SK-N-SH (cell line): ENCODE measurements at regions not wholly inside any gene's neighbourhood (a gene's known extent, or its start where the extent isn't known, plus 50 kb on each side); places are given as distances from the start of the nearest gene placed in this dataset.

Experiments used
- CTCF ChIA-PET: fragments of 300-600, 350-600 bp; formaldehyde crosslinking; extraction: SDS; loops from one replicate; lab custom pipeline; 2021; lab: Yijun Ruan, JAX
- POLR2A ChIA-PET: fragments of 350-600 bp; sonication (Branson Sonifier 250); formaldehyde crosslinking; extraction: SDS; loops from one replicate; lab custom pipeline; 2020; ENCODE audit warnings: antibody characterized with exemption, inconsistent platforms; lab: Yijun Ruan, JAX
- DNase-seq: peaks from one replicate; pipeline ENCODE4 v3.0.0; 2012
- H2AFZ ChIP-seq: fragments of 200-600 bp; sonication (generic); 2 replicates; pipeline ENCODE4 v1.8.1; 2016; ENCODE audit warnings: antibody characterized with exemption, mild to moderate bottlenecking, low read depth
- H3F3A ChIP-seq: fragments of 200-600 bp; sonication (generic); replicated peaks from 2 replicates; pipeline ENCODE3; 2016; ENCODE audit warnings: antibody characterized with exemption, mild to moderate bottlenecking; ENCODE audit not compliant: insufficient read depth
- H3K27ac ChIP-seq, 2 experiments: fragments of 200-500 bp in 1 of 2; fragments of 200-600 bp in 1 of 2; sonication (Bioruptor generic) in 1 of 2; sonication (generic), shearing (Covaris generic) in 1 of 2; 2 replicates each; pipeline versions ENCODE4 v1.5.1 to v1.6.1; 2014 to 2016; ENCODE audit warnings: low read depth in 2 of 2, inconsistent platforms in 1 of 2, low read length in 1 of 2, mild to moderate bottlenecking in 1 of 2, mixed read lengths in 1 of 2
- H3K27me3 ChIP-seq: fragments of 200-600 bp; sonication (generic), shearing (Covaris generic); 2 replicates; pipeline ENCODE4 v1.6.1; 2016; ENCODE audit warnings: mixed run types; ENCODE audit not compliant: insufficient read depth
- H3K36me3 ChIP-seq, 2 experiments: fragments of 200-500 bp in 1 of 2; fragments of 200-600 bp in 1 of 2; sonication (Bioruptor generic) in 1 of 2; sonication (generic) in 1 of 2; replicated peaks in 1 of 2; 2 replicates each; pipeline versions ENCODE3 to v1.5.1; 2014 to 2016; ENCODE audit warnings: low read length in 1 of 2, mild to moderate bottlenecking in 1 of 2; ENCODE audit not compliant: insufficient read depth in 2 of 2, control insufficient read depth in 1 of 2
- H3K4me1 ChIP-seq, 2 experiments: fragments of 200-500 bp in 1 of 2; fragments of 200-600 bp in 1 of 2; sonication (Bioruptor generic) in 1 of 2; sonication (generic), shearing (Covaris generic) in 1 of 2; 2 replicates each; pipeline versions ENCODE4 v1.5.1 to v1.6.1; 2014 to 2016; ENCODE audit warnings: low read depth in 1 of 2, low read length in 1 of 2, mixed run types in 1 of 2; ENCODE audit not compliant: insufficient read depth in 2 of 2, control insufficient read depth in 1 of 2
- H3K4me2 ChIP-seq: fragments of 200-600 bp; sonication (generic), shearing (Covaris generic); 2 replicates; pipeline ENCODE4 v1.6.1; 2017; ENCODE audit warnings: mixed run types
- H3K4me3 ChIP-seq, 2 experiments: fragments of 200-500 bp in 1 of 2; fragments of 200-600 bp in 1 of 2; sonication (Bioruptor generic) in 1 of 2; sonication (generic), shearing (Covaris generic) in 1 of 2; 2 replicates each; pipeline versions ENCODE4 v1.5.1 to v1.8.1; 2014 to 2016; ENCODE audit warnings: low read depth in 2 of 2, inconsistent platforms in 1 of 2, low read length in 1 of 2, mild to moderate bottlenecking in 1 of 2, mixed read lengths in 1 of 2, moderate library complexity in 1 of 2
- H3K79me2 ChIP-seq: fragments of 200-600 bp; sonication (generic); 2 replicates; pipeline ENCODE4 v1.8.1; 2017; ENCODE audit warnings: mild to moderate bottlenecking; ENCODE audit not compliant: insufficient read depth
- H3K9ac ChIP-seq: fragments of 200-600 bp; sonication (generic); 2 replicates; pipeline ENCODE4 v1.6.1; 2017; ENCODE audit warnings: mixed run types
- H3K9me2 ChIP-seq: fragments of 200-600 bp; sonication (generic); 2 replicates; pipeline ENCODE4 v1.6.1; 2017; ENCODE audit warnings: mixed run types
- H3K9me3 ChIP-seq: fragments of 200-600 bp; sonication (generic); 2 replicates; pipeline ENCODE4 v1.6.1; 2017; ENCODE audit warnings: mixed run types, mild to moderate bottlenecking, moderate library complexity
- H4K20me1 ChIP-seq: fragments of 200-600 bp; sonication (generic); 2 replicates; pipeline ENCODE4 v1.6.1; 2017; ENCODE audit warnings: mild to moderate bottlenecking, mixed run types; ENCODE audit not compliant: insufficient read depth
- ELF1 ChIP-seq: IDR thresholded peaks from 2 replicates; pipeline ENCODE4 v1.4.0; 2012
- EP300 ChIP-seq, 2 experiments: IDR thresholded peaks; 2 replicates each; pipeline versions ENCODE4 v1.4.0 to v1.6.1; 2012; ENCODE audit warnings: borderline replicate concordance in 1 of 2, low read depth in 1 of 2, low read length in 1 of 2
- EZH2phosphoT487 ChIP-seq: fragments of 200-600 bp; sonication (generic); IDR thresholded peaks from 2 replicates; pipeline ENCODE4 v1.6.1; 2017; ENCODE audit warnings: low read depth, mixed run types, mild to moderate bottlenecking, antibody characterized with exemption, moderate library complexity, borderline replicate concordance
- FOSL2 ChIP-seq: IDR thresholded peaks from 2 replicates; pipeline ENCODE4 v1.4.0; 2012; ENCODE audit warnings: low read depth, mild to moderate bottlenecking, moderate library complexity, borderline replicate concordance
- FOXM1 ChIP-seq: IDR thresholded peaks from 2 replicates; pipeline ENCODE4 v1.4.0; 2012; ENCODE audit warnings: low read depth, mild to moderate bottlenecking
- GABPA ChIP-seq: IDR thresholded peaks from 2 replicates; pipeline ENCODE4 v1.4.0; 2012; ENCODE audit warnings: low read depth, mild to moderate bottlenecking
- JUND ChIP-seq: IDR thresholded peaks from 2 replicates; pipeline ENCODE4 v1.4.0; 2012
- MAX ChIP-seq: IDR thresholded peaks from 2 replicates; pipeline ENCODE4 v1.4.0; 2012; ENCODE audit warnings: low read depth
- MXI1 ChIP-seq: IDR thresholded peaks from 2 replicates; pipeline ENCODE4 v1.6.1; 2012; ENCODE audit warnings: mild to moderate bottlenecking, low read depth, low read length, improper control_type of control experiment
- NFIC ChIP-seq: IDR thresholded peaks from 2 replicates; pipeline ENCODE4 v1.4.0; 2012; ENCODE audit warnings: borderline replicate concordance
- POLR2AphosphoS5 ChIP-seq: IDR thresholded peaks from 2 replicates; pipeline ENCODE4 v1.6.1; 2012; ENCODE audit warnings: low read depth, low read length
- RCOR1 ChIP-seq: fragments of 150-350 bp; IDR thresholded peaks from 2 replicates; pipeline ENCODE4 v1.6.1; 2017; ENCODE audit warnings: antibody characterized with exemption, low read length
- RFX5 ChIP-seq: IDR thresholded peaks from 2 replicates; pipeline ENCODE4 v1.6.1; 2012; ENCODE audit warnings: mild to moderate bottlenecking, improper control_type of control experiment, low read length
- RXRA ChIP-seq: IDR thresholded peaks from 2 replicates; pipeline ENCODE4 v1.4.0; 2012; ENCODE audit warnings: low read depth, mild to moderate bottlenecking, borderline replicate concordance
- SMC3 ChIP-seq: IDR thresholded peaks from 2 replicates; pipeline ENCODE4 v1.6.1; 2012; ENCODE audit warnings: low read depth, low read length, improper control_type of control experiment
- TAF1 ChIP-seq: IDR thresholded peaks from 2 replicates; pipeline ENCODE4 v1.6.1; 2012; ENCODE audit warnings: low read depth, mild to moderate bottlenecking, low read length, moderate library complexity, borderline replicate concordance
- TEAD4 ChIP-seq: IDR thresholded peaks from 2 replicates; pipeline ENCODE4 v1.4.0; 2012; ENCODE audit warnings: mild to moderate bottlenecking, borderline replicate concordance; ENCODE audit not compliant: insufficient read depth
- YY1 ChIP-seq: IDR thresholded peaks from 2 replicates; pipeline ENCODE4 v1.4.0; 2012; ENCODE audit warnings: low read depth, mild to moderate bottlenecking
- WGBS: methylation state at CpG from one replicate; pipeline ENCODE4 v1.1.6; 2017; ENCODE audit warnings: low lambda C conversion rate; 5-methylcytosine and 5-hydroxymethylcytosine counted together
- TF ChIP-seq, protein P1 (sequence below): IDR thresholded peaks from 2 replicates; pipeline ENCODE4 v1.4.0; 2012; ENCODE audit warnings: low read depth, borderline replicate concordance
- TF ChIP-seq, protein P2 (sequence below): fragments of 150-350 bp; IDR thresholded peaks from 2 replicates; pipeline ENCODE4 v1.6.1; 2016; ENCODE audit warnings: mild to moderate bottlenecking, low read depth, low read length

DNA sequence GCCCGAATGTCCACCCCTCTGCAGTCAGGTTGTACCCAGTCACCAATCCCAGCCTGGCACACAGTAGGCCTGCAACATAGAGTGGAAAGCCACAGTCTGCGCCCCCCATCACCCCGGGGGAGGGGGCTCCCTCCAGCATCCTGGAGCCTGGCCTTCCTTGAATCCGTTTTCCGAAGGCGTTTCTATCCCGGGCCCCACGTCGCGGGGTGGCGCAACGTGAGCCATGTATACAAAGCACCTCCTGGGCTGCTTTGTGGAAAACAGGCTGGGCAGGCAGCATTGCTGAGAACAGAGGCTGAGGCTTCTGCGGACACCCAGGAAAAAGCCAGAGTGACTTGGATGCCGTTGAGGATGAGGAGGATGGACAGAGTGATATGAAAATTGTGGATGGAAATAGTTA lies 103.3 kb upstream of the USP29 start:
- no peak for TF ChIP-seq JUND
- no peak for TF ChIP-seq NFIC
- no peak for TF ChIP-seq RCOR1
- TF ChIP-seq, protein P1, sequence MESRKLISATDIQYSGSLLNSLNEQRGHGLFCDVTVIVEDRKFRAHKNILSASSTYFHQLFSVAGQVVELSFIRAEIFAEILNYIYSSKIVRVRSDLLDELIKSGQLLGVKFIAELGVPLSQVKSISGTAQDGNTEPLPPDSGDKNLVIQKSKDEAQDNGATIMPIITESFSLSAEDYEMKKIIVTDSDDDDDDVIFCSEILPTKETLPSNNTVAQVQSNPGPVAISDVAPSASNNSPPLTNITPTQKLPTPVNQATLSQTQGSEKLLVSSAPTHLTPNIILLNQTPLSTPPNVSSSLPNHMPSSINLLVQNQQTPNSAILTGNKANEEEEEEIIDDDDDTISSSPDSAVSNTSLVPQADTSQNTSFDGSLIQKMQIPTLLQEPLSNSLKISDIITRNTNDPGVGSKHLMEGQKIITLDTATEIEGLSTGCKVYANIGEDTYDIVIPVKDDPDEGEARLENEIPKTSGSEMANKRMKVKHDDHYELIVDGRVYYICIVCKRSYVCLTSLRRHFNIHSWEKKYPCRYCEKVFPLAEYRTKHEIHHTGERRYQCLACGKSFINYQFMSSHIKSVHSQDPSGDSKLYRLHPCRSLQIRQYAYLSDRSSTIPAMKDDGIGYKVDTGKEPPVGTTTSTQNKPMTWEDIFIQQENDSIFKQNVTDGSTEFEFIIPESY: no peak
- TF ChIP-seq RFX5: no peak
- TF ChIP-seq ELF1: no peak
- TF ChIP-seq YY1: no peak
- no peak for TF ChIP-seq TAF1
- no peak for TF ChIP-seq FOXM1
- no peak for TF ChIP-seq RXRA
- no peak for TF ChIP-seq FOSL2
- TF ChIP-seq TEAD4: no peak
- TF ChIP-seq, protein P2, sequence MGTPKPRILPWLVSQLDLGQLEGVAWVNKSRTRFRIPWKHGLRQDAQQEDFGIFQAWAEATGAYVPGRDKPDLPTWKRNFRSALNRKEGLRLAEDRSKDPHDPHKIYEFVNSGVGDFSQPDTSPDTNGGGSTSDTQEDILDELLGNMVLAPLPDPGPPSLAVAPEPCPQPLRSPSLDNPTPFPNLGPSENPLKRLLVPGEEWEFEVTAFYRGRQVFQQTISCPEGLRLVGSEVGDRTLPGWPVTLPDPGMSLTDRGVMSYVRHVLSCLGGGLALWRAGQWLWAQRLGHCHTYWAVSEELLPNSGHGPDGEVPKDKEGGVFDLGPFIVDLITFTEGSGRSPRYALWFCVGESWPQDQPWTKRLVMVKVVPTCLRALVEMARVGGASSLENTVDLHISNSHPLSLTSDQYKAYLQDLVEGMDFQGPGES: no peak
- TF ChIP-seq POLR2AphosphoS5: no peak
- no peak for TF ChIP-seq EZH2phosphoT487
- no peak for TF ChIP-seq EP300 (IDR thresholded peaks at IDR 0.05; ENCODE audit: borderline replicate concordance in 1 of 2, low read depth in 1 of 2, low read length in 1 of 2)
- no peak for TF ChIP-seq MAX
- TF ChIP-seq MXI1: no peak
- no peak for TF ChIP-seq SMC3
- TF ChIP-seq GABPA: no peak
- no peaks in the 10 kb centered on the region for H3K4me1 ChIP-seq
- no peaks in the 10 kb centered on the region; the same call in 1 of the 2 replicates for H3K9me3 ChIP-seq
- 47% methylated on average over 12 of the region's 14 CpGs for WGBS
- no peak overlapping the region for H3K9ac ChIP-seq
- H3K79me2 ChIP-seq: no peaks in the 10 kb centered on the region
- no peak for DNase-seq
- ChIA-PET CTCF (no interaction called here), POLR2A (no interaction called here)
- no peaks in the 10 kb centered on the region for H3K9me2 ChIP-seq
- no peaks in the 10 kb centered on the region for H3K27me3 ChIP-seq
- H3F3A ChIP-seq: no peaks in the 10 kb centered on the region
- no peak overlapping the region for H2AFZ ChIP-seq
- H3K27ac ChIP-seq: no peak overlapping the region
- no peaks in the 10 kb centered on the region for H4K20me1 ChIP-seq
- H3K36me3 ChIP-seq: no peaks in the 10 kb centered on the region
- no peak overlapping the region for H3K4me2 ChIP-seq
- H3K4me3 ChIP-seq: no peak overlapping the region
